ENCODE measurements at regions not wholly inside any gene's neighbourhood (a gene's known extent, or its start where the extent isn't known, plus 50 kb on each side); places are given as distances from the start of the nearest gene placed in this dataset.

DNA sequence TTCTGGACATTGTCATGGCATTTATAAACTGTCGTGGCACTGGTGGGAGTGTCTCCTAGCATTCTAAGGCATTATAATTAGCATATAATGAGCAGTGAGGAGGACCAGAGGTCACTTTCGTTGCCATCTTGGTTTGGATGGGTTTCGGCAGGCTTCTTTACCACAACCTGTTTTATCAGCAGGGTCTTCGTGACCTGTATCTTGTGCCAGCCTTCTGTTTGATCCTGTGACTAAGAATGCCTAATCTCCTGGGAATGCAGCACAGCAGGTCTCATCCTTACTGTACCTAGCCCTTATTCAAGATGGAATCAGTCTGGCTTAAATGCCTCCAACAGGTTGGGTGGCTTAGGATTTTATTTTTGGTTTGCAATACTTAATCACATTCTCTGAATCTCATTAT is 142.7 kb upstream of the GGTLC1 start:
- Histone ChIP-seq H3K9ac (ENCODE audit: low read length in 5 of 5) (no peak overlapping the region), H3K9me3 (ENCODE audit: control insufficient read depth in 5 of 5, low read length in 5 of 5) (peaks cover 0 to under 1% (median 0%) of the 10 kb centered on the region in 5 donors), H3K4me1 (ENCODE audit: control insufficient read depth in 5 of 5, insufficient read depth in 5 of 5, low read length in 5 of 5) (no peaks in the 10 kb centered on the region), H3K36me3 (ENCODE audit: control insufficient read depth in 5 of 5, insufficient read depth in 5 of 5, low read length in 5 of 5) (no peaks in the 10 kb centered on the region), H3K27ac (ENCODE audit: low read depth, low read length) (no peak overlapping the region), H3K4me3 (ENCODE audit: low read depth in 1 of 5, low read length in 5 of 5) (no peak overlapping the region), H3K27me3 (ENCODE audit: control insufficient read depth in 5 of 5, insufficient read depth in 4 of 5, low read length in 5 of 5) (no peaks in the 10 kb centered on the region)

- Histone ChIP-seq H3K27ac (ENCODE audit: low read depth, low read length) (no peak overlapping the region), H3K9ac (ENCODE audit: low read length in 5 of 5) (no peak overlapping the region), H3K9me3 (ENCODE audit: control insufficient read depth in 5 of 5, low read length in 5 of 5) (peaks cover 0 to 8% (median 4%) of the 10 kb centered on the region in 5 donors), H3K4me1 (ENCODE audit: control insufficient read depth in 5 of 5, insufficient read depth in 5 of 5, low read length in 5 of 5) (no peaks in the 10 kb centered on the region), H3K4me3 (ENCODE audit: low read depth in 1 of 5, low read length in 5 of 5) (no peak overlapping the region), H3K36me3 (ENCODE audit: control insufficient read depth in 5 of 5, insufficient read depth in 5 of 5, low read length in 5 of 5) (no peaks in the 10 kb centered on the region), H3K27me3 (ENCODE audit: control insufficient read depth in 5 of 5, insufficient read depth in 4 of 5, low read length in 5 of 5) (peaks cover 0 to 2% (median 0%) of the 10 kb centered on the region in 5 donors)
Measured at GRCh38 chr20:24129641-24130040, 141.1 kb upstream of the GGTLC1 start.

- Histone ChIP-seq H3K4me3 (ENCODE audit: low read depth in 1 of 5, low read length in 5 of 5) (no peak overlapping the region), H3K9ac (ENCODE audit: low read length in 5 of 5) (no peak overlapping the region), H3K4me1 (ENCODE audit: control insufficient read depth in 5 of 5, insufficient read depth in 5 of 5, low read length in 5 of 5) (no peaks in the 10 kb centered on the region), H3K9me3 (ENCODE audit: control insufficient read depth in 5 of 5, low read length in 5 of 5) (peaks cover 0 to 8% (median 4%) of the 10 kb centered on the region in 5 donors), H3K36me3 (ENCODE audit: control insufficient read depth in 5 of 5, insufficient read depth in 5 of 5, low read length in 5 of 5) (no peaks in the 10 kb centered on the region), H3K27me3 (ENCODE audit: control insufficient read depth in 5 of 5, insufficient read depth in 4 of 5, low read length in 5 of 5) (peaks cover 0 to 4% (median 2%) of the 10 kb centered on the region in 5 donors), H3K27ac (ENCODE audit: low read depth, low read length) (no peak overlapping the region)
Measured at GRCh38 chr20:24124951-24125650, 136.5 kb upstream of the GGTLC1 start.

GRCh38 chr20:24124003-24124402 is 135.4 kb upstream of the GGTLC1 start:
- peaks cover 0 to 10% (median 3%) of the 10 kb centered on the region in 5 donors for H3K27me3 ChIP-seq (ENCODE audit: control insufficient read depth in 5 of 5, insufficient read depth in 4 of 5, low read length in 5 of 5)
- peaks cover 0 to 8% (median 4%) of the 10 kb centered on the region in 5 donors for H3K9me3 ChIP-seq (ENCODE audit: control insufficient read depth in 5 of 5, low read length in 5 of 5)
- H3K4me1 ChIP-seq (ENCODE audit: control insufficient read depth in 5 of 5, insufficient read depth in 5 of 5, low read length in 5 of 5), result peaks cover 0 to under 1% (median 0%) of the 10 kb centered on the region in 5 donors

GRCh38 chr20:24118441-24119175 is 130.0 kb upstream of the GGTLC1 start:
- Histone ChIP-seq H3K27me3 (ENCODE audit: control insufficient read depth in 5 of 5, insufficient read depth in 4 of 5, low read length in 5 of 5) (peaks cover 0 to 31% (median 18%) of the 10 kb centered on the region in 5 donors), H3K4me3 (ENCODE audit: low read depth in 1 of 5, low read length in 5 of 5) (no peak overlapping the region), H3K9ac (ENCODE audit: low read length in 5 of 5) (no peak overlapping the region), H3K36me3 (ENCODE audit: control insufficient read depth in 5 of 5, insufficient read depth in 5 of 5, low read length in 5 of 5) (no peaks in the 10 kb centered on the region), H3K4me1 (ENCODE audit: control insufficient read depth in 5 of 5, insufficient read depth in 5 of 5, low read length in 5 of 5) (peaks cover 2 to 14% (median 9%) of the 10 kb centered on the region in 5 donors), H3K9me3 (ENCODE audit: control insufficient read depth in 5 of 5, low read length in 5 of 5) (no peaks in the 10 kb centered on the region), H3K27ac (ENCODE audit: low read depth, low read length) (no peak overlapping the region)

More at GRCh38 chr20:24124003-24124402, 135.4 kb upstream of the GGTLC1 start:
- Histone ChIP-seq H3K9ac (ENCODE audit: low read length in 5 of 5) (no peak overlapping the region), H3K4me3 (ENCODE audit: low read depth in 1 of 5, low read length in 5 of 5) (no peak overlapping the region), H3K27ac (ENCODE audit: low read depth, low read length) (no peak overlapping the region), H3K36me3 (ENCODE audit: control insufficient read depth in 5 of 5, insufficient read depth in 5 of 5, low read length in 5 of 5) (no peaks in the 10 kb centered on the region)

DNA sequence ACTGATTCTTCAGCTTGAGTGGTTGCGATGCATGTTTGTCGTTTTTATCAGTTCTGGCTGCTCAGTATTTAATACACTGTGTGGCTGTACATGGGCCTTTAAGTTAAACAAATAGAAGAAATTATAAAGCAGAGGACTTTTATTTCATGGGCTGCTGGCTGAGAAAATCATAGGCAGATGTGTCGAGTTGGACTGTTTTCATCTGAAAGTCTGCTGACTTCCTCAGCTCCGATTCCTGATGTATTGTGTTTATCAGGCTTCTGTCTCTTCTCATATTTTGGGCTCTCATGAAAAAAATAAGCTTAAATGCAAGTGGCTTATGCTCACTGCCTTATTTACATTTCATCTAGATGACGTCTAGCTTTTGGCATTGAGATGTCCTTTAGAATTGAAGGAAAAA is 129.5 kb upstream of the GGTLC1 start:
- Histone ChIP-seq H3K9ac (ENCODE audit: low read length in 5 of 5) (no peak overlapping the region), H3K27me3 (ENCODE audit: control insufficient read depth in 5 of 5, insufficient read depth in 4 of 5, low read length in 5 of 5) (peaks cover 0 to 31% (median 18%) of the 10 kb centered on the region in 5 donors), H3K4me3 (ENCODE audit: low read depth in 1 of 5, low read length in 5 of 5) (no peak overlapping the region), H3K27ac (ENCODE audit: low read depth, low read length) (no peak overlapping the region), H3K36me3 (ENCODE audit: control insufficient read depth in 5 of 5, insufficient read depth in 5 of 5, low read length in 5 of 5) (no peaks in the 10 kb centered on the region), H3K9me3 (ENCODE audit: control insufficient read depth in 5 of 5, low read length in 5 of 5) (no peaks in the 10 kb centered on the region), H3K4me1 (ENCODE audit: control insufficient read depth in 5 of 5, insufficient read depth in 5 of 5, low read length in 5 of 5) (peaks cover 2 to 14% (median 9%) of the 10 kb centered on the region in 5 donors)

- H3K27me3 ChIP-seq (ENCODE audit: control insufficient read depth in 5 of 5, insufficient read depth in 4 of 5, low read length in 5 of 5), result peaks cover 0 to 35% (median 18%) of the 10 kb centered on the region in 5 donors
- no peak overlapping the region for H3K27ac ChIP-seq (ENCODE audit: low read depth, low read length)
- H3K9me3 ChIP-seq (ENCODE audit: control insufficient read depth in 5 of 5, low read length in 5 of 5), result no peaks in the 10 kb centered on the region
- H3K36me3 ChIP-seq (ENCODE audit: control insufficient read depth in 5 of 5, insufficient read depth in 5 of 5, low read length in 5 of 5), result no peaks in the 10 kb centered on the region
- peaks cover 2 to 14% (median 9%) of the 10 kb centered on the region in 5 donors for H3K4me1 ChIP-seq (ENCODE audit: control insufficient read depth in 5 of 5, insufficient read depth in 5 of 5, low read length in 5 of 5)
- peak overlapping the region in 1 of 5 donors; percentile 3 for H3K4me3 ChIP-seq (ENCODE audit: low read depth in 1 of 5, low read length in 5 of 5)
- H3K9ac ChIP-seq (ENCODE audit: low read length in 5 of 5), result no peak overlapping the region
Measured at GRCh38 chr20:24117383-24117782, 128.8 kb upstream of the GGTLC1 start.

GRCh38 chr20:24116611-24117010 is 128.0 kb upstream of the GGTLC1 start:
- H3K27ac ChIP-seq (ENCODE audit: low read depth, low read length), result no peak overlapping the region
- H3K27me3 ChIP-seq (ENCODE audit: control insufficient read depth in 5 of 5, insufficient read depth in 4 of 5, low read length in 5 of 5), result peaks cover 0 to 35% (median 18%) of the 10 kb centered on the region in 5 donors
- H3K9ac ChIP-seq (ENCODE audit: low read length in 5 of 5), result no peak overlapping the region
- H3K9me3 ChIP-seq (ENCODE audit: control insufficient read depth in 5 of 5, low read length in 5 of 5), result no peaks in the 10 kb centered on the region
- peaks cover 2 to 14% (median 9%) of the 10 kb centered on the region in 5 donors for H3K4me1 ChIP-seq (ENCODE audit: control insufficient read depth in 5 of 5, insufficient read depth in 5 of 5, low read length in 5 of 5)
- no peaks in the 10 kb centered on the region for H3K36me3 ChIP-seq (ENCODE audit: control insufficient read depth in 5 of 5, insufficient read depth in 5 of 5, low read length in 5 of 5)
- H3K4me3 ChIP-seq (ENCODE audit: low read depth in 1 of 5, low read length in 5 of 5), result no peak overlapping the region

GRCh38 chr20:24112360-24112759 is 123.8 kb upstream of the GGTLC1 start:
- Histone ChIP-seq H3K4me3 (ENCODE audit: low read depth in 1 of 5, low read length in 5 of 5) (no peak overlapping the region), H3K27me3 (ENCODE audit: control insufficient read depth in 5 of 5, insufficient read depth in 4 of 5, low read length in 5 of 5) (peaks cover 0 to 13% (median 10%) of the 10 kb centered on the region in 5 donors), H3K9ac (ENCODE audit: low read length in 5 of 5) (no peak overlapping the region), H3K27ac (ENCODE audit: low read depth, low read length) (no peak overlapping the region), H3K36me3 (ENCODE audit: control insufficient read depth in 5 of 5, insufficient read depth in 5 of 5, low read length in 5 of 5) (no peaks in the 10 kb centered on the region), H3K9me3 (ENCODE audit: control insufficient read depth in 5 of 5, low read length in 5 of 5) (no peaks in the 10 kb centered on the region), H3K4me1 (ENCODE audit: control insufficient read depth in 5 of 5, insufficient read depth in 5 of 5, low read length in 5 of 5) (peaks cover 0 to under 1% (median 0%) of the 10 kb centered on the region in 5 donors)

- Histone ChIP-seq H3K9me3 (ENCODE audit: control insufficient read depth in 5 of 5, low read length in 5 of 5) (no peaks in the 10 kb centered on the region), H3K27ac (ENCODE audit: low read depth, low read length) (no peak overlapping the region), H3K36me3 (ENCODE audit: control insufficient read depth in 5 of 5, insufficient read depth in 5 of 5, low read length in 5 of 5) (no peaks in the 10 kb centered on the region), H3K4me3 (ENCODE audit: low read depth in 1 of 5, low read length in 5 of 5) (no peak overlapping the region), H3K4me1 (ENCODE audit: control insufficient read depth in 5 of 5, insufficient read depth in 5 of 5, low read length in 5 of 5) (no peaks in the 10 kb centered on the region), H3K27me3 (ENCODE audit: control insufficient read depth in 5 of 5, insufficient read depth in 4 of 5, low read length in 5 of 5) (peaks cover 0 to 11% (median 6%) of the 10 kb centered on the region in 5 donors), H3K9ac (ENCODE audit: low read length in 5 of 5) (no peak overlapping the region)
Measured at GRCh38 chr20:24111858-24112257, 123.3 kb upstream of the GGTLC1 start.
